HepG2 (cell line): ENCODE measurements at regions not wholly inside any gene's neighbourhood (a gene's known extent, or its start where the extent isn't known, plus 50 kb on each side); places are given as distances from the start of the nearest gene placed in this dataset.
A peak's percentile ranks its signal among the peaks of the same experiment; 100 is the strongest.

ENCODE experiments used
- ATF6 ChIP-seq: sonication (generic); formaldehyde crosslinking; conservative IDR thresholded peaks from 2 replicates; pipeline ENCODE4 v1.4.0; 2020; ENCODE audit warnings: missing genetic modification reagents
- ELF3 ChIP-seq: IDR thresholded peaks from 2 replicates; pipeline ENCODE4 v1.6.1; 2016; ENCODE audit warnings: missing genetic modification reagents, missing compliant biosample characterization
- GATAD2A ChIP-seq: IDR thresholded peaks from 2 replicates; pipeline ENCODE4 v1.6.1; 2016
- MEIS2 ChIP-seq: sonication (generic); formaldehyde crosslinking; IDR thresholded peaks from 2 replicates; pipeline ENCODE4 v1.9.0; 2021; ENCODE audit warnings: mild to moderate bottlenecking, missing genetic modification reagents
- NR2C2 ChIP-seq: sonication (generic); formaldehyde crosslinking; IDR thresholded peaks from 2 replicates; pipeline ENCODE4 v1.4.0; 2020; ENCODE audit warnings: missing genetic modification reagents, mild to moderate bottlenecking, moderate library complexity, borderline replicate concordance
- NR3C1 ChIP-seq: sonication (generic); formaldehyde crosslinking; IDR thresholded peaks from 2 replicates; pipeline ENCODE4 v1.4.0; 2020; ENCODE audit warnings: missing genetic modification reagents
- REPIN1 ChIP-seq: sonication (generic); formaldehyde crosslinking; IDR thresholded peaks from 2 replicates; pipeline ENCODE4 v1.8.0; 2022; ENCODE audit warnings: missing genetic modification reagents, low read depth, mild to moderate bottlenecking, borderline replicate concordance
- TEAD3 ChIP-seq: optimal IDR thresholded peaks from 2 replicates; pipeline ENCODE3; 2016; ENCODE audit warnings: borderline replicate concordance
- TFE3 ChIP-seq: IDR thresholded peaks from 2 replicates; pipeline ENCODE4 v1.6.1; 2016
- ZBTB46 ChIP-seq: sonication (generic); formaldehyde crosslinking; IDR thresholded peaks from 2 replicates; pipeline ENCODE4 v1.4.0; 2020; ENCODE audit warnings: mild to moderate bottlenecking, missing genetic modification reagents, borderline replicate concordance
- ZEB1 ChIP-seq: IDR thresholded peaks from 2 replicates; pipeline ENCODE4 v1.6.1; 2012; ENCODE audit warnings: mild to moderate bottlenecking, low read depth, inconsistent platforms; ENCODE audit not compliant: insufficient replicate concordance
- ZNF142 ChIP-seq: sonication (generic); formaldehyde crosslinking; IDR thresholded peaks from 2 replicates; pipeline ENCODE4 v1.4.0; 2020; ENCODE audit warnings: missing genetic modification reagents
- ZNF235 ChIP-seq: sonication (generic); formaldehyde crosslinking; IDR thresholded peaks from 2 replicates; pipeline ENCODE4 v1.8.1; 2023; ENCODE audit warnings: mild to moderate bottlenecking, missing genetic modification reagents, borderline replicate concordance
- ZNF503 ChIP-seq: sonication (generic); formaldehyde crosslinking; IDR thresholded peaks from 2 replicates; pipeline ENCODE4 v1.4.0; 2020; ENCODE audit warnings: missing genetic modification reagents
- ZNF562 ChIP-seq: sonication (generic); formaldehyde crosslinking; IDR thresholded peaks from 2 replicates; pipeline ENCODE4 v1.8.0; 2022; ENCODE audit warnings: missing genetic modification reagents, borderline replicate concordance

GRCh38 chr2:126990605-126991532 is 92.2 kb downstream of the TEX51 start (continued):
- TF ChIP-seq ZNF503 (CRISPR knock-in tag), result peak; percentile 61; the same call in 1 of the 2 replicates
- no peak for TF ChIP-seq REPIN1
- TF ChIP-seq NR3C1, result no peak
- no peak for TF ChIP-seq ZEB1
- 0 out of 2 replicates have a peak, but pooled peaks have one; percentile 38 for TF ChIP-seq NR2C2
- TF ChIP-seq ATF6 (CRISPR knock-in tag), result no peak
- TF ChIP-seq TEAD3 (CRISPR knock-in tag), result peak; percentile 66
- peak; percentile 56 for TF ChIP-seq ELF3 (CRISPR knock-in tag)
- peak; percentile 59; the same call in 1 of the 2 replicates for TF ChIP-seq MEIS2 (CRISPR knock-in tag)
- TF ChIP-seq ZBTB46, result peak; percentile 86; the same call in 1 of the 2 replicates
- peak; percentile 85 for TF ChIP-seq GATAD2A (CRISPR knock-in tag)
- no peak for TF ChIP-seq TFE3 (CRISPR knock-in tag)
- no peak for TF ChIP-seq ZNF142 (CRISPR knock-in tag)
- TF ChIP-seq ZNF562 (CRISPR knock-in tag), result no peak
- no peak for TF ChIP-seq ZNF235 (CRISPR knock-in tag)
